Esophagus squamous epithelium (tissue), 4 donors: ENCODE measurements at regions not wholly inside any gene's neighbourhood (a gene's known extent, or its start where the extent isn't known, plus 50 kb on each side); places are given as distances from the start of the nearest gene placed in this dataset.

Experiments
- CTCF ChIP-seq, 6 experiments: fragments of 450-650 bp in 4 of 6; fragments of 200-600 bp in 2 of 6; sonication (generic) in 2 of 6; IDR thresholded peaks; one replicate each; pipeline ENCODE4 v1.5.1; 2016 to 2019; ENCODE audit warnings: antibody characterized with exemption in 6 of 6, mild to moderate bottlenecking in 4 of 6, moderate library complexity in 4 of 6
- POLR2A ChIP-seq, 4 donors: fragments of 450-650 bp; IDR thresholded peaks; one replicate each; pipeline ENCODE4 v1.6.1; 2017; ENCODE audit warnings: antibody characterized with exemption in 4 of 4, mild to moderate bottlenecking in 4 of 4, moderate library complexity in 3 of 4

- TF ChIP-seq POLR2A (IDR thresholded peaks at IDR 0.05) (no peak), CTCF (IDR thresholded peaks at IDR 0.05) (no peak)
Observed at GRCh38 chr15:96977886-96978285, 647.4 kb downstream of the NR2F2 start.
